CD1c-positive myeloid dendritic cell (primary cell): ENCODE measurements at regions not wholly inside any gene's neighbourhood (a gene's known extent, or its start where the extent isn't known, plus 50 kb on each side); places are given as distances from the start of the nearest gene placed in this dataset.
"Not testable (repeated sequence)": the region's sequence is repeated elsewhere in the genome, so short reads cannot be mapped to it uniquely, and the experiment has no call there.

Experiments
- DNase-seq: peaks from one replicate; pipeline ENCODE4 v3.0.0-alpha.2; 2016; ENCODE audit errors: extremely low spot score

DNA sequence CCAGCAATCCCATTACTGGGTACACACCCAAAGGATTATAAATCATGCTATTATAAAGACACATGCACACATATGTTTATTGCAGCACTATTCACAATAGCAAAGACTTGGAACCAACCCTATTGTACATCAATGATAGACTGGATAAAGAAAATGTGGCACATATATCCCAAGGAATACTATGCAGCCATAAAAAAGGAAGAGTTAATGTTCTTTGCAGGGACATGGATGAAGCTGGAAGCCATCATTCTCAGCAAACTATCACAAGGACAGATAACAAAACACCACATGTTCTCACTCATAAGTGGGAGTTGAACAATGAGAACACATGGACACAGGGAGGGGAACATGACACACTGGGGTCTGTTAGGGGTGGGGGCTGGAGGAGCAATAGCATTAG is 177.2 kb upstream of the TBX18 start:
- not testable (repeated sequence) for DNase-seq

DNA sequence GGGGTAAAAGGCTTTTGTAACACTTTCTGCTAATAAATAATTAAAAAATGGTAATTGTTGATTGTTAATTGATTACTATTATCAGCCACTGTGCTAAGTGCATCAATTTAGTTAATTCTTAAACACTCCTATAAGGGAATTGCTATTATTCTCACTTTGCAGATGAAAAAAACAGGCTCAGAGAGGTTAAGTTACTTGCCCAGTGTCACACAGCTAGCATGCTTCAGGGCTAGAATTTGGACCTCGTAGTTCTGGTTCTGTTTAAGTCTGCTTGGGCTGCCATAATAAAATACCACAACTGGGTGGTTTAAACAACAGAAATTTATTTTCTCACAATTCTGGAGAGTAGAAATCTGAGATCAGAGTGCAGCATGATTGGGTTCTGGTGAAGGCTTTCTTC is 164.8 kb upstream of the TBX18 start:
- DNase-seq = no peak

DNA sequence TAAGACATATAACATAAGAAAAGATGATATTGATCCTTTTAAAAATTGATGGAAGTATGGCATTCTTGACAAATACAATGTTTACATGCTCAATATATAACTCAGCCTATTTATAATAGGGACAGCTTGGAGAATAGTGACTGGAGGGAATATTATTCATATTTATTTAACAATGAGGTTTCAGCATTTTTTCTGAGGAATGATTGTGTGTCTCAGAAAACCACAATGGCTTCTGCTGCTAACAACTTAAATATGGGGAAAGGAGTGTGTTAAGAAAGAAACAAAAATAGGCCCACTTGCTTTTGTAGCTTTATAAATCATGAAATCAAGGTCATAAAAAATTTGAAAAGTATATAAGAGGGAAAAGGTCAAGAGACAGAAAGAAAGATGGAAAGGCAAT is 163.2 kb upstream of the TBX18 start:
- DNase-seq = no peak

DNA sequence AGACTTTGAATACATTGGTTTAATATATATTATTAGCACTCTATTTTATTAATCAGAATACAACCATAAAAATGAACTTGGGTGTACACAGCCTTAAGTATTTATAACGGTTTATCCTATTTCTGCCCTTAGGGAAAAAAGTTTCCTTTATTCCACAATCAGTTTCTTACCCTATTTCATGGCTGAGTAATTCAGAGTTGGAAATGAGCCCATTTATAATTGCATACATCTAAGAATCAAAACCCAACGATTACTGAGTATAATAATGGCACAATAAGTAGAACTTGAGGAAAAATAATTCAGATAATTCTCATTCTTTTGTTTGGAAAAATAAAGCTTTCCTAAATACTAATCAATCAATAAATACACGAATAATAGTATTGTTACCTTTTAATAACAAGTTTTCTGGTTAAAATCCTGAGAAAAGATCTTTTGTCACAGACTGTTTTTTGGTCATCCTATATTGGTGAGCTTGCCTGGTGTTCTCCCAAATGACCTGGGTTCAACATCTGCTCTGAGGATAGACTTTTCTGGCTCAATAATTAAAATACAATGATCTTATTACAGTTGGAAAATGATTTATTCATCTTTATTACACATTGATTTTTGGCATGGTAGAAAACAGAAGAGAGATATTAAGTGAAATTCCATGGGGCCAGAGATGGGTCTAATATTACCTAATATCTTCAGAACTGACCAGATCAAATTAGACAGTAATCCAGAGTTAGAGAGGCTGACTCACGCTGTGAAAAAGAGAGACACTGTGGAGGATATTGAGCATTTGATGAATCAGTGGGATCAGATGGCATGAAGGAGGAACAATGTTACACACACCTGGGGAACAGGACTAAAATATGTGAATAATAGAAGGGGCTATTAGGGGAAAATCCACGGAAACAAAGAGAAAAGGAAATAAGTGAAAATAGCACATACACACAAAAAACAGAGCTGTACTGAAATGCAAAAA is 162.1 kb upstream of the TBX18 start:
- no peak for DNase-seq

DNA sequence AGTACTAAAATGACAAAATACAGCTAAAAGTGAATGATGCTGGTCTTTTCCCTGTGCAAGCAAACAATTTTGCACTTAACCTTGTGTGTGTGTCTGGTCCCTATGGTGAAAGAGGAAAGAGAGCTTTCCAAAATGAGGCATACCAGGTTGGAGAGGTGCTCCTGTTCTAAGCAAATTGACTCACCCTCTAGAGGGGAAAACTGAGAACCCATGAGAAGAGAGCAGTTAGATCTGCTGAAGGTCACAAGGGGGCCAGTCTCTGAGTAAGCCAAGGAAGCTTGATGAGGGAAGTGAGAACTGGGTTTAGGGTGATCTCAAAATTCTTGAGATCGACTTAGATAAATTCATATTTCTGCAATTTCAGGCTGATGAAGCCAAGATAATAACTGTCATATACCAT is 157.5 kb upstream of the TBX18 start:
- DNase-seq = no peak

DNA sequence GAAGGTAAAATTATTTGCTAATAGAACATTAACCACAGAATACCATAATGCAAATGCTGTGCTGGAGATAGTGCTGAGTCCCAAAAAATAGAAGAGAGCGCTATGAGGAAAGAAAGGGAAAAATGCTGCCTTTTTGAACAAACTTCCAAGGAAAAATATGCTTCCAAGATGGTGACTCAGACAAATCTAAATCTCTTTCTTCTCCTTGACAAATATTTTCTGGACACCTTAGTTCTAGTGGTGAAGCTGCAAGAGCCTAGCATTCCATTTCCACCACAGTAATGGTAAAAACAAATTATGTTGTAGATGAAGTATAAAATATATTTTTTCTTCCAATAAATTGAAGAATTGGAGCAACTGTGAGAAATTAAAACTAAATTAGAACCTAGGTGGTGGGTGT is 155.6 kb upstream of the TBX18 start:
- no peak for DNase-seq

DNA sequence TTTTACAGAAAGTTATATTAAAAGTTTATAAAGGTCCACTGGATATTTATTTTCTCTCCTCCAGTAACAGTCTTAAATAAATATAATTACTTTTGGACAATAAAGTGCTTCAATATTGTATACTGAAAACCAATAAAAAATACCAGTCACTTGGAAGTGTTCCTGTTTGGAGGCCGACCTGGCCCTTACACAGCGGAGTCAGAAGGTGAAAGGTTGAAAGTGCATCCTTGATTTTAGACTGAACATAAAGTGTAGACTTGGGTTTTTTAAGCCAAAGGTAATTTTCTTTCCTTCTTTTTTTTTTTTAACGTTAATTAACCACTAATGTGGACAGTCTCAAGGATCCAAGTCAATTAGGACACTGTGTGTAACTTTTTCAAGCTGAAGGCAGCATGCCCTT is 152.3 kb upstream of the TBX18 start:
- DNase-seq = no peak

DNA sequence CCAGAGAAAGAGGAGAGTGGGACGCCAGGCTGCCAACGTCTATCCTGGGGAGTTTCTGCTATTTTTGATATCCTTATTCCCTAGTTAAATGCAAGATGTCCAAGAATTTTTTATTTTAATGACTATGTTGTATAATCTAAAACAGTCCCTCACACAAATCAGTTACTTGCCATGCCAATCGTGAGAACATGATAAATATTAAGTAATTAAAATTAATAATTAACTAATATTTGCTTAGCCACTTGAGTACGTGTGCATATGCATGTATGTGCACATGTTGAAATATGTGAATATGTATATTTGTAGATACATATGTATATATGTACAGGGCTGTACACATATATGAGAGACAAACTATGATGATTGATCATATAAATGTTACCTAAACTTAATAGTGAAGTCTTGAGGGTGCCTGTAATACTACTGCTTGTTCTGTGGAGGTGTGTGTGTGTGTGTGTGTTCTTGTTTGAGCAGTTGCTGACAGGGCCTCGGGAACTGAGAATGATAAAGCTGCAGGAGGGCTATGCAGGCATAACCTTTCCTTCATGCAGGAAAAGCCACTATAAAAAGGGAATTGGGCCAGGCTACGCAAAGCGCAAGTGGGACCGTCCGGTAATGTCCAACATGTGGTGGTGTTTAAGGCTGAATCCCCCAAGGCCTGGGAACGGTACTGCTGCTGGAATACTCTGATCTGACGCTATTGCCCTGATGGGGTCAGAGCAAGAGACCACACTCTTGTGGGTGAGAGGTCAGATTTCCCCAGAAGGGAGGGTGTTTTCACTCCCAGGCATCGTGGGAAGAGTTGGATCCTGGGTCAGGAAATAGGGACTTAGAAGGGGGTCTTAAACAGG is 148.3 kb upstream of the TBX18 start:
- no peak for DNase-seq

DNA sequence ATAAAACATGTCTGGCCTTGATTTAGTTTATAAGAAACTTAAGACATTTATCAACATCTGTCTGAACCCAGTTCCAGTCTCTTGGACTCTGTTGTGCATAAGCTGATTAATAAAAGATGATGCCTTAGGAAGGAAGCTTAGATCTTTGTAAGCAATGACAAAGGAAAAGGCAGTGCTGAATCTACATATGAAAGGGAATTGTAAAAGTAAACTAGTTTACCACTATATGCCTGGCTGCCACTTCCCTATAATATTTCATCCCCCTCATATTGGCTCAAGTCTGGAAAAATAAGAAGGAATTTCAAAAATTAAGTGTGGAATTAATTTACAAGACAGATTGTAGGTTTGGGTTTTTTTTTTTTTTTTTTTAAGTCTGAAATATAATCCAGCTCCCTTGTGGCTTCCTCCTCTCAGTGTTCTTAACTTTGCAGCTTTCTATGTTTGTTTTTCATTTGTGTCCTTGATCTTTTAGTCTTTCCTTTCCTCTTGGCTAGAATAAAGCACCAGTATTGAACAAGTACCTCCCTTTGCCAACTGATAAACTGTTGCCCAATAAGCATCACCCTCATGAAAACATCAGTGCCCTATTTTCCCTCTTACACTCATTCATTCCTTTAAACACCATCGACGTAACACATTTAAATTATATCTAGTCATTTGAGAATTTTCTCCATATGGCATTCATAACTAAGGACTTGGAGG is 146.7 kb upstream of the TBX18 start:
- no peak for DNase-seq

DNA sequence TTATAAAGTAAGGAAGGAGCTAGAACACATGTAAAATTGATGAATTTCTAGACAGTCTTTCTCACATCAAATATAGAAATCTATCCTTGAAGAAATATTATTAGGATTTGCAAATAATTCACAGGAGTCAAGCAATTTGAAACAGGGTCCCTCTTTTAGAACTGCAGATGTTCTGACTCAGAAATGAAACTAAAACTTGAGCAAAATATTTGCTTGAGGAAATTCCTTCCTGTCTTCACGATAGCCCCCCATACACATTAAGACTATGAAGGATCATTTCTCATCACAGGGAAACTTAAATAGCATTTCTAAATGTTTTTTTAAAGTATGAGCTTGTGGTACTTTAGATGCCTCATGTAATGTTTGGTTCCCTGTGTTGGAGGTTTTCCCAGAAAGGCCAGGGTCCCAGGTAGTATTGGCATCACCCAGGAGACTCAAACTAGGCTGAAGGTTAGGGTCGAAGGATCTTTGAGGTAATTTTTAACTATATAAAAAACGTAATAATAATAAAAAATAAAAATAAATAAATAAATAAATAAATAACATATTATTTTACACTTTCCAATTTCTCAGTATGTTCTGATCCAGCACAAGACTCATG is 144.0 kb upstream of the TBX18 start:
- no peak for DNase-seq

DNA sequence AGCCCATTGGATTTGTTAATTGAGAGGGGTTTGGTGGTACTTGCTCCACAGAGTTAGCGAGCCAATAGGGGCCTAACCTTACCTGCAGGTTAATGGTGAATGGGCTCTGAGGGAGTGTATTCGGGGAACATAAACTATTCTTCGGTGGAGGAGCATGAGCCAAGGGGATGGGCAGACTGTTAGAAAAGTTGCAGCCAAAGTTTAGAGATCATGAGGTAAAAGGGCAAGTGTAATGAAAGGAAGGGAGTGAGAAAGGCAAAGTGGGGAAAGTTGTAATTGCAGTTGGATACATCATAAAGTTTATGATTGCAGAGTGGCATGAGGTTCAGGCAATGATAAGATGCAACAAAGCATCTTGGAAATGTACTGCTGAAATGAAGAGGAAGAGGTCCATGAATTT is 142.1 kb upstream of the TBX18 start:
- DNase-seq = no peak

DNA sequence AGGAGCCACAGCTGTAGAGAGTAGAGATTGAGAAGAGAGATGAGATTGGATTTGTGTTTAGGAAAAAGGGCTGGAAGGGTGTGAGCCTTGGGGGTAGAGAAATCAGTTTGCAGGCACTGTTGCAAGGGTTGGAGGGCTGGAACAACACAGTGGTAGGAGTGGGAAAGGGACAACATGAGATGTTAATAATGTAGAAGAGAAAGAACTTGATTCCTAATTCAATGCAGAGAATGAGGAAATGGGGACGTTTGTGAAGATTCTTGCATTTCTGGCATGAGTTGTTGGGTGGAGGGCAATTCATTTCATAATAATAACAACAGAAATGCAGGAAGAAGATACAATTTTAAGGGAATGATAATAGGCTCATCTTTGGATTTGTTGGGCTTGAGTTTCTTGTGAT is 141.4 kb upstream of the TBX18 start:
- no peak for DNase-seq

DNA sequence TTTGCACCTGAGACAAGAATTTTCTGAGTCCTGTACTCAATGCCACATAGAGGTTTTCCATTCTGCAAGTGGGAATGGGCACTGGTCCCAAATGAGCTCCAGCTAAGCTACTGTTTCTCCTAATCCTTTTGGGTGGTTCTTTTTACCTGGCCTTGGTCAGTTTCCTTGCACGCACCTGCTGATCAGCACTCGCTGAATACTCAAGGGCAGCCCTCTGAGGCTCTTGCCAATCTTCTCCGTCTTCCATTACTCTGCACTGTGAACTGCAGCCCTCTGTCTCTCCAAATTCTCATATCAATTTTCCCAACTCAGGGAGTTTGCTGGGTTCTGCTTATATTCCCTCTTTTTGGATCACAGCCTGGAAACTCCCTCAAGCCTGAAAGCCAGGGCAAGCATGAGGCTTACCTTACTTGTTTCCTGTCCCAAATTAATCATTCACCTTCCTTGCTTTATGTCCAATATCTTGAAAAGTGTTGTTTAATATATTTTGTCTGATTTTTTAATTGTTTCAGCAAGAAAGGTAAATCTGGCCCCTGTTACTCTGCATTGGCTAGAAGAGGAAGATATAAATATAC is 138.0 kb upstream of the TBX18 start:
- no peak for DNase-seq

DNA sequence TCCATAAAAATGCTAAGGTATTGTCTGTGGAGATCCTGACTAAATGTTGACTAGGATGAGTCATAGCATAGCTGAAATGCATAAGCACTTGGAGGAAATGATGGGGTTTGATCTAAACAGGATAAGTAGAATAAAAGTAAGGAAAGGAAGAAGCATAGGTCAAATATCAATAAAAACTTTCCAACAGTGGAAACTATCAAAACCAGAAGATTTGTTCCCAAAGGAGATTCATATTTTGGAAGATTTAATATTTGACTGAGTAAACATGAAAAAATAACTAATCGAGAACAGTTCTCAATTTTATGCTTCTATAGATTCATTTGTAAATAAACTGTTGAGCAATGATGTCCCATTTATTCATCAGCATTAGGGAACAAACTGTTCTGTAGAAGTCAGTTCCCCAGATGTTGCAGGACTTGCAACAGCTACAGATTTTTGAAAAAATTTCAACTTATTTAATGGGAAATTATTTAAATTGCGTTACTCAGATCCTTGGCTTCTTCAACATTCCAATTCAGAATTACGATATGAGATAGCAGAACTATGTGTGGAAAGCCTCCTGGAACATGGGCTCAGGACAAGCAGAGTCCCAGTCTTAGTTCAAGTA is 133.7 kb upstream of the TBX18 start:
- no peak for DNase-seq

DNA sequence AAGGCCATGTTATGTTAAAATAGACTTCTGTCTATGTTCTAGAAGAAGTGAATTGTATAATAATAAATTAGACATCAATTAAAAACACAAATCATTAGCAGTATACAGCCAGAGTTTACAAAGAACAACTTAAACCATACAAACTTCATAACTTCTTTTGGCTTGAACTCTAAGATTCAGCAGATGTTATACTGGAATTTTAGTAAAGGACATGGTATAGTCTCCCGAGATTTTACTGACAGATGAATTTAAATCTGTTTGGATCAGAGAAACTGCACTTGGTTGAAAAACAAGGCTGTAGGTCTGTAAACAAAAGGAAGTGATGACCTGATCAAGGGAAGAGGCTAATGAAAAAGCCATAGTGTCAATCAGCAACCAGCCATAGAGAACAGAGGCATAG is 132.6 kb upstream of the TBX18 start:
- DNase-seq = no peak

DNA sequence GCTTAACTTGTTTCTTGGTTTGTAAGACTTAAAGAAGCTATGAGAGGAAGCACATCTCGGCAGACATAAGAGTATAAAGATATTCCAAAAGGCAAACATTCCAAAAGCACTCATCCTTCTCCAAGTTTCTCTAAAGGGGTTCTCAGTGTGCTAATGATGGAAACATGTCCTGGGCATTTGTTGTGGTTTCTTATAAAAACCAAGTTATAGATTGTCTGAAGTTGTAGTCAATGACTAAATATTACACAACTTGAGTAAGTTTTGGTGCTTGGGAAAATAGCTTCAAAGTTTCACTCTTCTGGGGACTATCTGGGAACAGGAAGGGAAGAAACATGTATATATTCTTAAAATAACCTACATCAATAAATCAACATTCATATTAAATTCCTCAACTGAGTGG is 128.3 kb upstream of the TBX18 start:
- DNase-seq = no peak

DNA sequence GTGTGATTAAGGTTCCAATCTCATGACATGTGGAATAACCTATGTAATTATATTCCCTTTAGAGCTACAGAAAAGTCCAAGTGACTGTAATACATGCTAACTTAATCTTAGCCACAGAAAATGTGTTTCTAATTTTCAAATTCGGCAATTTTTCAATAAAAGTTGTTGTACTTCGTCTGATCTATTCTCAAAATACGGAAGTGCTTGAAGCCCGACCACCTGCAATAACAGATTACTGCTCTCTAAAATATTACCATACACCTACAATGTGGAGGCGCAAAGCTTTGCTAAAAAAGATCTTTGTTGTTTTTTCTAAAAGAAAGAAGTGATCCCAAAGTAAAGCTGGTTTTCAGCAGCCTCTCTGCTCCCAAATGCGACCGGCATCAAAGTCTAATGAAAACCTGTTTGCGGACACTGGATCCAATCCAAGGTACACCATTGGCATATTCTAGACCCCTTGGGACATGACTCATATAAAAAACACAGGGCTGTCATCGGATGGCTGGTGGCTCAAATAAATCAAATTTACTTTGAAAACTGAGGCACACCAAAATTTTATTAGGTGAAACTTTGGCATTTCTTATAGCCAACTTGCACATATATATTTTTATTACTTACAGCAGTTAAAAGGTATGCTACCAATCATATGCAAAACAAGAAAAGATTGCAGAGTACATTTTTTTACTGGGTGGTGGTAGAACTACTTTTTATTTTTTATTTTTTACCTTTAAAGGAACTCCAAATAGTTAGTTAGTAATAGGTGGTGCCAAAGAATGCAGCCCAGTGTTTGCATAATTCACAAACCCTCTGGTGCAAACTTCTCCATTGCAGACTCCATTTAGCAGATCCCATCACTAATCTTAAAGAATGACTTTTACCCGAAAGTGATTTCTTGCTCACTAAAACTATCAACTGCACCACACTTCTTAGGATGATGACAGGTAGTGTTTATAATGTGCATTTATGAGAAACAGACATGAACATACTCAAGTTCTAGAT is 118.7 kb upstream of the TBX18 start:
- DNase-seq = no peak

DNA sequence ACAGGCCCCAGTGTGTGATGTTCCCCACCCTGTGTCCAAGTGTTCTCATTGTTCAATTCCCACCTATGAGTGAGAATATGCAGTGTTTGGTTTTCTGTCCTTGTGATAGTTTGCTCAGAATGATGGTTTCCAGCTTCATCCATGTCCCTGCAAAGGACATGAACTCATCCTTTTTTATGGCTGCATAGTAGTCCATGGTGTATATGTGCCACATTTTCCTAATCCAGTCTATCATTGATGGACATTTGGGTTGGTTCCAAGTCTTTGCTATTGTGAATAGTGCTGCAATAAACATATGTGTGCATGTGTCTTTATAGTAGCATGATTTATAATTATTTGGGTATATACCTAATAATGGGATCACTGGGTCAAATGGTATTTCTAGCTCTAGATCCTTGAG is 115.0 kb upstream of the TBX18 start:
- DNase-seq = not testable (repeated sequence)

DNA sequence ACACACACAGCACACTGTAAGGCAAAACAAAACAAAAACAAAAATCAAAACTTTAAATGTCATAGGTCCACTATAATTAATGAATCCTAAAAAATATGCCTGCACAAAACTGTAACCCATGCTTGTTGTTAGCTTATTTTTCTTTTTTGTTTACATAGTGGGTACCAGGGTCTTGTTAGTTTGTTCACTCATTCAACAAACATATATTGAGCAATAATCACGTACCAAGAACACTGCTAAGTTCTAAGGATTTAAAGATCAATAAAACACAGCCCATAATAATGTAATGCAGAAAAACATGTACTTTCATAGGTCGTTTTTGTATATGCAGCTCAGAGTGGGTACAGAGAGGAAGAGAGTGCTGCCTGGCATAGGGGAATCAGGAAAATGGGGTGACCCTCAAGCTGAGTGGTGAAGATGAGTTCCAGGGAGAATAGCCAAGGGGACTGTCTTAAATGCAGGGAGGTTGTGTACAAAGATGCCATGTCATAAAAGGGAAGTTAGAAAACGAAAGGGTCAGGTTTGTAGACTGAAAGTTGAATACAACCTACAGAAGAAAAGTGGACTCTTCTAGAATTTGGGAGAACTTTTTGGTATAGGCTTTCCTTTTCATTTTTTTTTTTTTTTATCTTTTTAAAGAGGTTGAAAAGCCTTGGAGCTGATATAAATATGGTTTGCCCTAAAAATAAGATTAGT is 113.3 kb upstream of the TBX18 start:
- no peak for DNase-seq
